Glutamatergic neuron (in vitro differentiated cells): ENCODE measurements at regions not wholly inside any gene's neighbourhood (a gene's known extent, or its start where the extent isn't known, plus 50 kb on each side); places are given as distances from the start of the nearest gene placed in this dataset.
"Not testable (repeated sequence)": the region's sequence is repeated elsewhere in the genome, so short reads cannot be mapped to it uniquely, and the experiment has no call there.

Source experiments
- DNase-seq: peaks from one replicate; pipeline ENCODE4 v3.0.0; 2022
- H3K27ac Mint-ChIP-seq: one replicate; pipeline ENCODE4 v1.8.0; 2020; ENCODE audit warnings: mild to moderate bottlenecking, mixed read lengths, inconsistent platforms; ENCODE audit not compliant: unreplicated experiment
- H3K27me3 Mint-ChIP-seq: one replicate; pipeline ENCODE4 v1.8.0; 2020; ENCODE audit warnings: mild to moderate bottlenecking, moderate library complexity, mixed read lengths, inconsistent platforms; ENCODE audit not compliant: unreplicated experiment
- H3K36me3 Mint-ChIP-seq: one replicate; pipeline ENCODE4 v1.8.0; 2020; ENCODE audit warnings: mild to moderate bottlenecking, mixed read lengths, inconsistent platforms; ENCODE audit not compliant: unreplicated experiment
- H3K4me1 Mint-ChIP-seq: one replicate; pipeline ENCODE4 v1.8.0; 2020; ENCODE audit warnings: mild to moderate bottlenecking, low read depth, mixed read lengths, inconsistent platforms; ENCODE audit not compliant: unreplicated experiment
- H3K4me3 Mint-ChIP-seq: one replicate; pipeline ENCODE4 v1.8.0; 2020; ENCODE audit warnings: mild to moderate bottlenecking, mixed read lengths, inconsistent platforms; ENCODE audit not compliant: unreplicated experiment
- H3K9me3 Mint-ChIP-seq: one replicate; pipeline ENCODE4 v1.8.0; 2020; ENCODE audit warnings: mild to moderate bottlenecking, moderate library complexity, mixed read lengths, inconsistent platforms; ENCODE audit not compliant: unreplicated experiment
- CTCF ChIP-seq: fragments of 200-600 bp; sonication (generic); IDR thresholded peaks from one replicate; pipeline ENCODE4 v1.5.0; 2021; ENCODE audit not compliant: partially characterized antibody, unreplicated experiment

- Mint-ChIP-seq H3K27ac (no peak overlapping the region), H3K4me1 (no peaks in the 10 kb centered on the region), H3K9me3 (no peaks in the 10 kb centered on the region), H3K4me3 (no peak overlapping the region), H3K27me3 (peaks cover 1% of the 10 kb centered on the region), H3K36me3 (no peaks in the 10 kb centered on the region)
- no peak for TF ChIP-seq CTCF
- no peak for DNase-seq
These were observed 89.7 kb upstream of the ANTXRL start for GRCh38 chr10:46197050-46197449.

GRCh38 chr10:46198516-46198915, 88.3 kb upstream of the ANTXRL start:
- peaks cover 1% of the 10 kb centered on the region for H3K27me3 Mint-ChIP-seq
- no peak for TF ChIP-seq CTCF
- no peaks in the 10 kb centered on the region for H3K9me3 Mint-ChIP-seq
- H3K36me3 Mint-ChIP-seq, result no peaks in the 10 kb centered on the region
- DNase-seq, result no peak
- no peaks in the 10 kb centered on the region for H3K4me1 Mint-ChIP-seq
- no peak overlapping the region for H3K27ac Mint-ChIP-seq
- no peak overlapping the region for H3K4me3 Mint-ChIP-seq

GRCh38 chr10:46202405-46202804, 84.4 kb upstream of the ANTXRL start:
- not testable (repeated sequence) for H3K4me1 Mint-ChIP-seq, H3K36me3 Mint-ChIP-seq, H3K9me3 Mint-ChIP-seq, H3K27me3 Mint-ChIP-seq, H3K27ac Mint-ChIP-seq, DNase-seq, H3K4me3 Mint-ChIP-seq

- H3K27ac Mint-ChIP-seq, H3K9me3 Mint-ChIP-seq, H3K4me3 Mint-ChIP-seq, H3K4me1 Mint-ChIP-seq, DNase-seq, H3K27me3 Mint-ChIP-seq, H3K36me3 Mint-ChIP-seq: not testable (repeated sequence)
These were observed 82.2 kb upstream of the ANTXRL start for GRCh38 chr10:46204482-46205102.

- not testable (repeated sequence) for H3K4me1 Mint-ChIP-seq, H3K4me3 Mint-ChIP-seq, DNase-seq, H3K36me3 Mint-ChIP-seq, H3K27me3 Mint-ChIP-seq, H3K9me3 Mint-ChIP-seq, H3K27ac Mint-ChIP-seq
These were observed 76.4 kb upstream of the ANTXRL start for GRCh38 chr10:46210427-46210826.

- Mint-ChIP-seq H3K9me3 (peaks cover 6% of the 10 kb centered on the region), H3K36me3 (peaks cover 9% of the 10 kb centered on the region), H3K27me3 (peaks cover 18% of the 10 kb centered on the region), H3K4me1 (peaks cover 17% of the 10 kb centered on the region), H3K4me3 (no peak overlapping the region), H3K27ac (no peak overlapping the region)
- DNase-seq, result no peak
- no peak for TF ChIP-seq CTCF
These were observed 71.4 kb upstream of the ANTXRL start for GRCh38 chr10:46215426-46215825.
